Type B pancreatic cell (in vitro differentiated cells): ENCODE measurements at regions not wholly inside any gene's neighbourhood (a gene's known extent, or its start where the extent isn't known, plus 50 kb on each side); places are given as distances from the start of the nearest gene placed in this dataset.

Experiments
- DNase-seq: peaks from one replicate; pipeline ENCODE4 v3.0.0; 2021; ENCODE audit warnings: mixed read lengths; ENCODE audit not compliant: unreplicated experiment; ENCODE audit errors: extremely low spot score
- H3K27ac Mint-ChIP-seq: 2 replicates; pipeline ENCODE4 v1.8.0; 2021; ENCODE audit warnings: mild to moderate bottlenecking, mixed read lengths
- H3K27me3 Mint-ChIP-seq: 2 replicates; pipeline ENCODE4 v1.8.0; 2021; ENCODE audit warnings: mixed read lengths
- H3K36me3 Mint-ChIP-seq: 2 replicates; pipeline ENCODE4 v1.8.0; 2021; ENCODE audit warnings: mixed read lengths
- H3K4me1 Mint-ChIP-seq: one replicate; pipeline ENCODE4 v1.8.0; 2021; ENCODE audit warnings: mixed read lengths; ENCODE audit not compliant: unreplicated experiment
- H3K4me3 Mint-ChIP-seq: 2 replicates; pipeline ENCODE4 v1.8.0; 2021; ENCODE audit warnings: mild to moderate bottlenecking, mixed read lengths
- H3K9me3 Mint-ChIP-seq: 2 replicates; pipeline ENCODE4 v1.8.0; 2021; ENCODE audit warnings: mixed read lengths
- TF ChIP-seq, protein P1 (sequence below): fragments of 200-600 bp; sonication (generic); conservative IDR thresholded peaks from 2 replicates; pipeline ENCODE4 v1.5.0; 2021; ENCODE audit warnings: antibody characterized with exemption, mild to moderate bottlenecking

- Mint-ChIP-seq H3K4me3 (no peak overlapping the region), H3K4me1 (peaks cover 5% of the 10 kb centered on the region), H3K27me3 (no peaks in the 10 kb centered on the region), H3K9me3 (no peaks in the 10 kb centered on the region), H3K36me3 (no peaks in the 10 kb centered on the region), H3K27ac (no peak overlapping the region)
- DNase-seq: no peak
- TF ChIP-seq, protein P1, sequence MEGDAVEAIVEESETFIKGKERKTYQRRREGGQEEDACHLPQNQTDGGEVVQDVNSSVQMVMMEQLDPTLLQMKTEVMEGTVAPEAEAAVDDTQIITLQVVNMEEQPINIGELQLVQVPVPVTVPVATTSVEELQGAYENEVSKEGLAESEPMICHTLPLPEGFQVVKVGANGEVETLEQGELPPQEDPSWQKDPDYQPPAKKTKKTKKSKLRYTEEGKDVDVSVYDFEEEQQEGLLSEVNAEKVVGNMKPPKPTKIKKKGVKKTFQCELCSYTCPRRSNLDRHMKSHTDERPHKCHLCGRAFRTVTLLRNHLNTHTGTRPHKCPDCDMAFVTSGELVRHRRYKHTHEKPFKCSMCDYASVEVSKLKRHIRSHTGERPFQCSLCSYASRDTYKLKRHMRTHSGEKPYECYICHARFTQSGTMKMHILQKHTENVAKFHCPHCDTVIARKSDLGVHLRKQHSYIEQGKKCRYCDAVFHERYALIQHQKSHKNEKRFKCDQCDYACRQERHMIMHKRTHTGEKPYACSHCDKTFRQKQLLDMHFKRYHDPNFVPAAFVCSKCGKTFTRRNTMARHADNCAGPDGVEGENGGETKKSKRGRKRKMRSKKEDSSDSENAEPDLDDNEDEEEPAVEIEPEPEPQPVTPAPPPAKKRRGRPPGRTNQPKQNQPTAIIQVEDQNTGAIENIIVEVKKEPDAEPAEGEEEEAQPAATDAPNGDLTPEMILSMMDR: no peak
Measured at GRCh38 chr4:17033768-17034181, 135.3 kb upstream of the LDB2 start.

DNA sequence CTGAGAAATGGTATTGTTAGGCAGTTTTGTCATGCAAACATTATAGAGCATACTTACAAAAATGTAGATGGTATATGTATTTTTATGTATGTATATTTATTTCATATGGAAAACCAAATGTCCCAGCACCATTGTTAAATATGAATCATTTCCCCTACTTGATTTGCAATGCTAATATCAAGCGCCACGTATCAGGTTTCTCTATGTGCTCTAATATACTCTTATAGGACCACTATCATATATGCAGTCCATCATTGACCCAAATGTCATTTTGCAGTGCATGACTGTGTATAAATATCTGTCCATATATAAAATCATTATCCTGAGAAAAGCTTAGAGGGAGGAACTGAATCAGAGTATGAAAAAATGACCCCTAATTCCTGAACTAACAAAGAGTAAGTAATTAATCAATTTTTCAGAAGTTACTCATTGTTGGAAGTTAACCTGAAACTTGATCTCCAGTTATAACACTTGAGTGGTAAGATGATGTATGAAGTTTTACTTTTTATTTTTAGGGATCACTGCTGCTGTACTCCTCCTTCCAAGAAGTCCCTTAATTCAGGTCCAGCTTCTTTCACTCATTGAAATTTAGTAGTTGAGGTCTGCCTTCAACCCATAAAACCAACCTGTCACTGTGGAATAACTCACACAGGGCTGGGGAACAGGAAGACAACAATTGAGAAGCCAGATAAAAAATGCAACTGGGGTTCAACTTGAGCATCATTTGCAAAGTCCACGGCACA, 134.8 kb upstream of the LDB2 start:
- H3K4me1 Mint-ChIP-seq: no peaks in the 10 kb centered on the region
- H3K36me3 Mint-ChIP-seq: no peaks in the 10 kb centered on the region
- H3K27me3 Mint-ChIP-seq: no peaks in the 10 kb centered on the region
- H3K9me3 Mint-ChIP-seq: no peaks in the 10 kb centered on the region
- H3K27ac Mint-ChIP-seq: no peak overlapping the region
- no peak overlapping the region for H3K4me3 Mint-ChIP-seq
- no peak for DNase-seq
- TF ChIP-seq, protein P1: no peak

GRCh38 chr4:17030543-17030942, 132.1 kb upstream of the LDB2 start:
- no peak for DNase-seq
- no peaks in the 10 kb centered on the region for H3K9me3 Mint-ChIP-seq
- no peaks in the 10 kb centered on the region for H3K27me3 Mint-ChIP-seq
- no peaks in the 10 kb centered on the region for H3K4me1 Mint-ChIP-seq
- H3K27ac Mint-ChIP-seq: no peak overlapping the region
- no peak overlapping the region for H3K4me3 Mint-ChIP-seq
- TF ChIP-seq, protein P1: no peak
- H3K36me3 Mint-ChIP-seq: no peaks in the 10 kb centered on the region

DNA sequence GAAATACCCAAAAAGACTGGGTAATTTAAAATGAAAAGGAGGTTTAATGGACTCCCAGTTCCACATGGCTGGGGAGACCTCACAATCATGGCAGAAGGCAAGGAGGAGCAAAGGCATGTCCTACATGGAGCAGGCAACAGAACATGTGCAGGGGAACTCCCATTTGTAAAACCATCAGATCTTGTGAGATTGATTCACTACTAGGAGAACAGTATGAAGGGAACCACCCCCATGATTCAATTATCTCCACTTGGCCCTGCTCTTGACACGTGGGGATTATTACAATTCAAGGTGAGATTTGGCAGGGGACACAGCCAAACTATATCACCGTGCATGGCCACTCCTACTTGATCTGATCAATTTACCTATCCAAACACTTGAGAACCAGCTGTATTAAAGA, 131.5 kb upstream of the LDB2 start:
- H3K36me3 Mint-ChIP-seq: no peaks in the 10 kb centered on the region
- TF ChIP-seq, protein P1: no peak
- H3K4me3 Mint-ChIP-seq: no peak overlapping the region
- no peak overlapping the region for H3K27ac Mint-ChIP-seq
- no peaks in the 10 kb centered on the region for H3K9me3 Mint-ChIP-seq
- H3K27me3 Mint-ChIP-seq: no peaks in the 10 kb centered on the region
- no peaks in the 10 kb centered on the region for H3K4me1 Mint-ChIP-seq
- no peak for DNase-seq

DNA sequence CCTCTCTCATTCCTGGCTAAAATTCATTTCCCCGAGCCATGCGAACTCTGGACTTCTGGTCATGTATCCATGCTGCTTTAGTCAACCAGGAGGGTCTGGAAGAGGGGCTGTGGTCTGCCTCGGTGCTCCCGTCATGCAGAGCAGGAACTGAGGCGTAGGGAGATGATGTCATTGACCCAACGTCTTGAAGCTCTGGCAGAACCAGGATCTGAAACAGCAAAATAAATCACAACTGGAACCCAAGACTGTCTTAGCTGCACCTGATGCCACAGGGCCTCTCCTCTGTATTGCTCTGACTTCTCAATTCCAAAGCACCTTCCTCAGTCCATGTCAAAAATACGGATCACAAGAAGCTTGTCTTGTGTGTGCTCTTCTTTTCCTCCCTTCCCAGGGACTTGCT, 131.0 kb upstream of the LDB2 start:
- no peaks in the 10 kb centered on the region for H3K9me3 Mint-ChIP-seq
- H3K27ac Mint-ChIP-seq: no peak overlapping the region
- TF ChIP-seq, protein P1: no peak
- DNase-seq: no peak
- H3K4me3 Mint-ChIP-seq: no peak overlapping the region
- no peaks in the 10 kb centered on the region for H3K4me1 Mint-ChIP-seq
- H3K36me3 Mint-ChIP-seq: no peaks in the 10 kb centered on the region
- H3K27me3 Mint-ChIP-seq: no peaks in the 10 kb centered on the region
